ENCODE measurements at regions not wholly inside any gene's neighbourhood (a gene's known extent, or its start where the extent isn't known, plus 50 kb on each side); places are given as distances from the start of the nearest gene placed in this dataset.

- TF ChIP-seq, protein P1, sequence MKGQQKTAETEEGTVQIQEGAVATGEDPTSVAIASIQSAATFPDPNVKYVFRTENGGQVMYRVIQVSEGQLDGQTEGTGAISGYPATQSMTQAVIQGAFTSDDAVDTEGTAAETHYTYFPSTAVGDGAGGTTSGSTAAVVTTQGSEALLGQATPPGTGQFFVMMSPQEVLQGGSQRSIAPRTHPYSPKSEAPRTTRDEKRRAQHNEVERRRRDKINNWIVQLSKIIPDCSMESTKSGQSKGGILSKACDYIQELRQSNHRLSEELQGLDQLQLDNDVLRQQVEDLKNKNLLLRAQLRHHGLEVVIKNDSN (IDR thresholded peaks at IDR 0.05; ENCODE audit: borderline replicate concordance, extremely low read length, insufficient read depth, low read depth, low read length) = no peak
- TF ChIP-seq ZNF24 (IDR thresholded peaks at IDR 0.05) (no peak), MYB (IDR thresholded peaks at IDR 0.05; ENCODE audit: borderline replicate concordance, low read depth, low read length) (no peak)
Measured at GRCh38 chrX:18010253-18010652, 149.2 kb upstream of the RAI2 start (continued).

DNA sequence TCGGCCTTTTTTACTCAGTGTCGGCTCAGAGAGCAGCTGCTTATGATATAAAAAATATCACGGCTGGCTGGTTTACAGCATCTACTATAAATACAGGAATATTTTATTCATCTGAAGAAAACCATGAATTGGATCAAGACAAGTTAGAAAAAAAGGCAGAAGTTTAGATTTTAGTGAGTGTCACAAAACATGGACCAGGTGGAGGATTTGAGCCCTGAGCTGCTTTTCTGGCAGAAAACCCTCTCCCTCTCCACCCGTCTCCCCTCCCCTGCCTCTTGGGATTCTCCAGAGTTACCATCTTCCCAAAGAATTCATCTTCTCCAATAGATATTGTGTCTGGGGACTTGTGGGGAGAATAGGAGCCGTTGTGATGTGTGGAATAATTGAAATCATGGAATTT is 142.8 kb upstream of the RAI2 start:
- no peaks in the 10 kb centered on the region; a peak in 1 of 4 replicates for H3K27me3 ChIP-seq (replicated peaks in 1 of 2; ENCODE audit: control insufficient read depth in 2 of 2, insufficient read depth in 2 of 2, low read length in 1 of 2)
- RAD21 ChIA-PET (ENCODE audit: unreplicated experiment) = no interaction called here
- no peak for DNase-seq (ENCODE audit: low read depth, low spot score)
- no peaks in the 10 kb centered on the region for H4K20me1 ChIP-seq (ENCODE audit: control insufficient read depth, insufficient read depth)
- FAIRE-seq = no peak
- in situ Hi-C loops (cut with MboI) (no loop called here), intact Hi-C loops (cut with micrococcal nuclease; ENCODE audit: unreplicated experiment) (no loop called here)
- H3K4me3 ChIP-seq = no peak overlapping the region
- no peaks in the 10 kb centered on the region for H3K4me1 ChIP-seq (ENCODE audit: control insufficient read depth, insufficient read depth, low read length)
- no peak overlapping the region for H3K27ac ChIP-seq (ENCODE audit: control insufficient read depth, insufficient read depth)
- BruUV-seq (replicated peaks) = no TSS peak
- no peaks in the 10 kb centered on the region for H3K9me3 ChIP-seq (replicated peaks; ENCODE audit: control insufficient read depth, insufficient read depth, low read length)
- POLR2A ChIA-PET = no interaction called here
- SMC1A ChIA-PET (ENCODE audit: uncharacterized antibody, unreplicated experiment) = no interaction called here
- no peak for ATAC-seq
- TF ChIP-seq ZBED1 (IDR thresholded peaks at IDR 0.05; ENCODE audit: borderline replicate concordance) (no peak), HSF1 (IDR thresholded peaks at IDR 0.05; ENCODE audit: low read depth, low read length) (no peak), ZNF217 (IDR thresholded peaks at IDR 0.05) (no peak), CREM (IDR thresholded peaks at IDR 0.05; ENCODE audit: low read depth) (no peak), PML (IDR thresholded peaks at IDR 0.05; ENCODE audit: low read length) (no peak), HDGF (IDR thresholded peaks at IDR 0.05) (no peak), ZNF24 (IDR thresholded peaks at IDR 0.05) (no peak), KAT2A (conservative IDR thresholded peaks at IDR 0.05; ENCODE audit: control insufficient read depth, low read depth, low read length) (no peak), CHD4 (IDR thresholded peaks at IDR 0.05) (no peak), USF2 (IDR thresholded peaks at IDR 0.05; ENCODE audit: borderline replicate concordance, low read depth, low read length) (no peak), MTA3 (IDR thresholded peaks at IDR 0.05; ENCODE audit: borderline replicate concordance, low read length) (no peak), ZNF274 (IDR thresholded peaks at IDR 0.05; ENCODE audit: insufficient read depth, insufficient read length) (no peak)
- H2AFZ ChIP-seq (ENCODE audit: control insufficient read depth, low read depth, low read length) = no peak overlapping the region
- no peak overlapping the region for H3K4me2 ChIP-seq (ENCODE audit: control insufficient read depth, insufficient read depth)
- H3K79me2 ChIP-seq (ENCODE audit: control insufficient read depth, insufficient read depth, low read length) = no peaks in the 10 kb centered on the region
- WGBS (ENCODE audit: insufficient coverage, insufficient replicate concordance, low lambda C conversion rate, missing lambda C conversion rate) = 16% methylated on average over 5 of the region's 5 CpGs
- H3K9ac ChIP-seq (ENCODE audit: control insufficient read depth, insufficient read depth, low read length) = no peak overlapping the region
- H3K36me3 ChIP-seq (ENCODE audit: control insufficient read depth in 2 of 2, insufficient read depth in 2 of 2, low read length in 1 of 2) = no peaks in the 10 kb centered on the region
- CTCF ChIA-PET = no interaction called here
